A549 (cell line): ENCODE measurements at regions not wholly inside any gene's neighbourhood (a gene's known extent, or its start where the extent isn't known, plus 50 kb on each side); places are given as distances from the start of the nearest gene placed in this dataset.

Experiments used
- EP300 ChIP-seq, 2 experiments: fragments of >200 bp; sonication (Bioruptor Twin); formaldehyde crosslinking; IDR thresholded peaks; 2 replicates in 1 of 2; 3 replicates in 1 of 2; pipeline ENCODE4 v1.6.1; 2016 to 2017
- POLR2A ChIP-seq: IDR thresholded peaks from 2 replicates; pipeline ENCODE4 v1.6.1; 2012; ENCODE audit warnings: mild to moderate bottlenecking, low read length
- RAD21 ChIP-seq, 2 experiments: fragments of >200 bp in 1 of 2; sonication (Bioruptor Twin) in 1 of 2; formaldehyde crosslinking in 1 of 2; IDR thresholded peaks in 1 of 2; conservative IDR thresholded peaks in 1 of 2; 2 replicates in 1 of 2; 3 replicates in 1 of 2; pipeline ENCODE4 v1.6.1; 2012 to 2018; ENCODE audit warnings: inconsistent platforms in 1 of 2
- RNF2 ChIP-seq: fragments of 200-600 bp; sonication (generic); IDR thresholded peaks from 2 replicates; pipeline ENCODE4 v1.6.1; 2016; ENCODE audit warnings: low read depth, mild to moderate bottlenecking, antibody characterized with exemption, moderate library complexity, borderline replicate concordance
- TFCP2L1 ChIP-seq: fragments of 250-450 bp; sonication (Bioruptor Pico); IDR thresholded peaks from 2 replicates; pipeline ENCODE4 v1.5.0; 2021; ENCODE audit warnings: mild to moderate bottlenecking
- ZNF302 ChIP-seq: fragments of 250-450 bp; sonication (Bioruptor Pico); IDR thresholded peaks from 2 replicates; pipeline ENCODE4 v1.9.0; 2021; ENCODE audit warnings: inconsistent platforms, mild to moderate bottlenecking, moderate library complexity
- TF ChIP-seq, protein P1 (sequence below): fragments of >200 bp; sonication (Bioruptor Twin); formaldehyde crosslinking; IDR thresholded peaks from 3 replicates; pipeline ENCODE4 v1.5.1; 2016
- TF ChIP-seq, protein P2 (sequence below): fragments of 250-450 bp; sonication (Bioruptor Pico); IDR thresholded peaks from 2 replicates; pipeline ENCODE4 v1.5.0; 2021; ENCODE audit warnings: mild to moderate bottlenecking, moderate library complexity, borderline replicate concordance

DNA sequence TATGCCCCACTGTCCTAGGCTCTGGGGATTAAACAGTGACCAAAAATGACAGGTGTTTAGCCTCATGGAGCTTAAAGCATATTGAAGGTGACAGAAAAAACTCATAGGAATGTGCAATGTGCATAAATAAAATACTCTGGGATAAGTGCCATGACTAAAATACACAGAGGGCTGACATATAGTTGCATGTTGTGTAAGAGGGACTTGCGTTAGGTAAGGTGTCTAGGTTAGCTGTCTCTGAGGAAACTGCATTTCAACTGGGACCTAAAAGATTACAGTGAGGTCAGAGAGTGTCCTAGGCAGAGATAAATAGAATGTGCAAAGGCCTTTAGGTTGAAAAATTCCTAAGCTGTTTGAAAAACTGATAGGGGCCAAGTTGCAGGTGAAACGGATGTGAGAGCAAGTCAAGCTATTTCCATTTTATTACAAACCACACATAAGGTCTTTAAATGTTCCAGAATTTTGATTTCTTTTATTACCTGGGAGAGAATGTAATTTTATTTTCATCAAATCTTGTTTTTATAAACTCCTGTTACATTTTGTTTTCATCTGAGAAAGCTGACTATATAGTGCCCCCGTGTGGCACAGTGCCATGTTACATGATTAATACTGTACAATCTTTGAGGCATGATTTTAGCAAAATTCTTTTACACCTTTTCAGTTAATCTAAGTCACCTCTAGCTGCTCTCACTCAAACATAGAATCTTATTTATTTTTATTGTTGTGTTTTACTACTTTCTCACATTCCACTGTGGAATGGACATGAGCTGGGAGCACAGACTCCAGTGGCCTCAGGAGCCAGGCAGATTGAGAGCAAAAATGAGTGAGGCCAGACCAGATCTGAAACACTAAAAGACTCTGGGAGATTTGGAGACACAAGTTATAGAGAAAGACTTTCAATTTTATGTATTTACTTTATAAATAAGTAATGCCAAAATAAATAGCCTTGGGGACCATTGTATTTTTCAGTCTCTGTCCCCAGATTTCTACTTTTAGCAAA lies 259.6 kb upstream of the ZNF717 start:
- TF ChIP-seq, protein P1, sequence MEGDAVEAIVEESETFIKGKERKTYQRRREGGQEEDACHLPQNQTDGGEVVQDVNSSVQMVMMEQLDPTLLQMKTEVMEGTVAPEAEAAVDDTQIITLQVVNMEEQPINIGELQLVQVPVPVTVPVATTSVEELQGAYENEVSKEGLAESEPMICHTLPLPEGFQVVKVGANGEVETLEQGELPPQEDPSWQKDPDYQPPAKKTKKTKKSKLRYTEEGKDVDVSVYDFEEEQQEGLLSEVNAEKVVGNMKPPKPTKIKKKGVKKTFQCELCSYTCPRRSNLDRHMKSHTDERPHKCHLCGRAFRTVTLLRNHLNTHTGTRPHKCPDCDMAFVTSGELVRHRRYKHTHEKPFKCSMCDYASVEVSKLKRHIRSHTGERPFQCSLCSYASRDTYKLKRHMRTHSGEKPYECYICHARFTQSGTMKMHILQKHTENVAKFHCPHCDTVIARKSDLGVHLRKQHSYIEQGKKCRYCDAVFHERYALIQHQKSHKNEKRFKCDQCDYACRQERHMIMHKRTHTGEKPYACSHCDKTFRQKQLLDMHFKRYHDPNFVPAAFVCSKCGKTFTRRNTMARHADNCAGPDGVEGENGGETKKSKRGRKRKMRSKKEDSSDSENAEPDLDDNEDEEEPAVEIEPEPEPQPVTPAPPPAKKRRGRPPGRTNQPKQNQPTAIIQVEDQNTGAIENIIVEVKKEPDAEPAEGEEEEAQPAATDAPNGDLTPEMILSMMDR: no peak
- TF ChIP-seq POLR2A: no peak
- no peak for TF ChIP-seq RNF2
- no peak for TF ChIP-seq EP300 (IDR thresholded peaks at IDR 0.05)
- TF ChIP-seq, protein P2, sequence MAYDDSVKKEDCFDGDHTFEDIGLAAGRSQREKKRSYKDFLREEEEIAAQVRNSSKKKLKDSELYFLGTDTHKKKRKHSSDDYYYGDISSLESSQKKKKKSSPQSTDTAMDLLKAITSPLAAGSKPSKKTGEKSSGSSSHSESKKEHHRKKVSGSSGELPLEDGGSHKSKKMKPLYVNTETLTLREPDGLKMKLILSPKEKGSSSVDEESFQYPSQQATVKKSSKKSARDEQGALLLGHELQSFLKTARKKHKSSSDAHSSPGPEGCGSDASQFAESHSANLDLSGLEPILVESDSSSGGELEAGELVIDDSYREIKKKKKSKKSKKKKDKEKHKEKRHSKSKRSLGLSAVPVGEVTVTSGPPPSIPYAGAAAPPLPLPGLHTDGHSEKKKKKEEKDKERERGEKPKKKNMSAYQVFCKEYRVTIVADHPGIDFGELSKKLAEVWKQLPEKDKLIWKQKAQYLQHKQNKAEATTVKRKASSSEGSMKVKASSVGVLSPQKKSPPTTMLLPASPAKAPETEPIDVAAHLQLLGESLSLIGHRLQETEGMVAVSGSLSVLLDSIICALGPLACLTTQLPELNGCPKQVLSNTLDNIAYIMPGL (CRISPR knock-in tag): no peak
- TF ChIP-seq ZNF302 (CRISPR knock-in tag): no peak
- TF ChIP-seq RAD21 (conservative IDR thresholded peaks at IDR 0.05 in 1 of 2, IDR thresholded peaks at IDR 0.05 in 1 of 2): peak in 1 of 2 experiments; percentile 43; a peak in 2 of 5 replicates
- TF ChIP-seq TFCP2L1 (CRISPR knock-in tag): no peak
